Progenitor cell of endocrine pancreas (in vitro differentiated cells): ENCODE measurements at regions not wholly inside any gene's neighbourhood (a gene's known extent, or its start where the extent isn't known, plus 50 kb on each side); places are given as distances from the start of the nearest gene placed in this dataset.

Experiments used
- DNase-seq: peaks from one replicate; pipeline ENCODE4 v3.0.0; 2021; ENCODE audit warnings: low spot score; ENCODE audit not compliant: unreplicated experiment
- H3K27ac Mint-ChIP-seq: 2 replicates; pipeline ENCODE4 v1.8.0; 2021; ENCODE audit warnings: mild to moderate bottlenecking, moderate library complexity, mixed read lengths
- H3K27me3 Mint-ChIP-seq: 2 replicates; pipeline ENCODE4 v1.8.0; 2021; ENCODE audit warnings: mixed read lengths
- H3K36me3 Mint-ChIP-seq: 2 replicates; pipeline ENCODE4 v1.8.0; 2022; ENCODE audit warnings: mixed read lengths; ENCODE audit not compliant: insufficient read depth
- H3K4me1 Mint-ChIP-seq: 2 replicates; pipeline ENCODE4 v1.8.0; 2021; ENCODE audit warnings: low read depth, mixed read lengths
- H3K4me3 Mint-ChIP-seq: 2 replicates; pipeline ENCODE4 v1.8.0; 2021; ENCODE audit warnings: low read depth, mild to moderate bottlenecking, moderate library complexity, mixed read lengths
- H3K9me3 Mint-ChIP-seq: 2 replicates; pipeline ENCODE4 v1.8.0; 2021; ENCODE audit warnings: low read depth, mixed read lengths
- CTCF ChIP-seq: fragments of 200-600 bp; sonication (generic); IDR thresholded peaks from one replicate; pipeline ENCODE4 v1.5.0; 2021; ENCODE audit warnings: antibody characterized with exemption, mild to moderate bottlenecking; ENCODE audit not compliant: unreplicated experiment

- H3K4me3 Mint-ChIP-seq = no peak overlapping the region
- no peak for TF ChIP-seq CTCF
- no peaks in the 10 kb centered on the region for H3K4me1 Mint-ChIP-seq
- H3K36me3 Mint-ChIP-seq = no peaks in the 10 kb centered on the region
- no peaks in the 10 kb centered on the region for H3K27me3 Mint-ChIP-seq
- peaks cover 3% of the 10 kb centered on the region for H3K9me3 Mint-ChIP-seq
- H3K27ac Mint-ChIP-seq = no peak overlapping the region
- no peak for DNase-seq
Measured at GRCh38 chr2:40797120-40797519, 345.2 kb upstream of the SLC8A1 start.

GRCh38 chr2:40803900-40804299, 352.0 kb upstream of the SLC8A1 start:
- no peaks in the 10 kb centered on the region for H3K36me3 Mint-ChIP-seq

GRCh38 chr2:40809156-40809555, 357.3 kb upstream of the SLC8A1 start:
- no peaks in the 10 kb centered on the region for H3K27me3 Mint-ChIP-seq
- no peak overlapping the region for H3K27ac Mint-ChIP-seq
- no peaks in the 10 kb centered on the region for H3K36me3 Mint-ChIP-seq
- no peak overlapping the region for H3K4me3 Mint-ChIP-seq
- H3K9me3 Mint-ChIP-seq = no peaks in the 10 kb centered on the region
- H3K4me1 Mint-ChIP-seq = peaks cover under 1% of the 10 kb centered on the region
- TF ChIP-seq CTCF = no peak
- no peak for DNase-seq

More at GRCh38 chr2:40803900-40804299, 352.0 kb upstream of the SLC8A1 start:
- TF ChIP-seq CTCF = no peak
- H3K27ac Mint-ChIP-seq = peak overlapping the region; percentile 67
- peaks cover 9% of the 10 kb centered on the region for H3K4me1 Mint-ChIP-seq
- H3K27me3 Mint-ChIP-seq = no peaks in the 10 kb centered on the region
- H3K9me3 Mint-ChIP-seq = peaks cover 3% of the 10 kb centered on the region
- DNase-seq = no peak
- H3K4me3 Mint-ChIP-seq = no peak overlapping the region

GRCh38 chr2:40814616-40815015, 362.7 kb upstream of the SLC8A1 start:
- Mint-ChIP-seq H3K4me1 (no peaks in the 10 kb centered on the region), H3K36me3 (no peaks in the 10 kb centered on the region), H3K27me3 (no peaks in the 10 kb centered on the region), H3K27ac (no peak overlapping the region), H3K9me3 (no peaks in the 10 kb centered on the region), H3K4me3 (no peak overlapping the region)
- TF ChIP-seq CTCF = no peak
- DNase-seq = no peak

- Mint-ChIP-seq H3K27me3 (no peaks in the 10 kb centered on the region), H3K27ac (no peak overlapping the region), H3K36me3 (no peaks in the 10 kb centered on the region), H3K4me1 (no peaks in the 10 kb centered on the region), H3K4me3 (no peak overlapping the region), H3K9me3 (no peaks in the 10 kb centered on the region)
- peak; percentile 7 for TF ChIP-seq CTCF
- no peak for DNase-seq
Measured at GRCh38 chr2:40820319-40820718, 368.4 kb upstream of the SLC8A1 start.
